Activated CD4-positive, alpha-beta T cell treated with anti-CD3 and anti-CD28 coated beads, Interleukin-2, amount 50 U/mL, for 16 hours (primary cell): ENCODE measurements at regions not wholly inside any gene's neighbourhood (a gene's known extent, or its start where the extent isn't known, plus 50 kb on each side); places are given as distances from the start of the nearest gene placed in this dataset.

ENCODE experiments used
- DNase-seq: peaks from one replicate; pipeline ENCODE4 v3.0.0-alpha.2; 2020

DNA sequence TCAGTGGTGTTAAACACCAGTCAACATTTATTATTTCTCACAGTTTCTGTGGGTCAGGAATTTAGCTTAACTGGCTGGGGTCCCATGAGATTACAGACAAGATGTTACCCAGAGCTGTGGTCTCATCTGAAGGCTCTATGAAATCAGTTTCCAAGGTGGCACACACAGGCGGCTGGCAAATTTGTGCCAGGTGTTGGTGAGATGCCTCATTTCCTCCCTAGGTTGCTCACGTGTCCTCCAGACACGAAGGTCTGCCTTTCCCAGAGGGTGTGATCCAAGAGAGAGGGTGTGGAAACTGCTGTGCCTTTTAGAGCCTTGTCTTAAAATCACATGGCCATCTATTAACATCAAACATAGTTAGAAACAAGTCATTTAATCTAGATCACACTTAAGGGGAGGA lies 209.0 kb downstream of the JCAD start:
- no peak for DNase-seq

DNA sequence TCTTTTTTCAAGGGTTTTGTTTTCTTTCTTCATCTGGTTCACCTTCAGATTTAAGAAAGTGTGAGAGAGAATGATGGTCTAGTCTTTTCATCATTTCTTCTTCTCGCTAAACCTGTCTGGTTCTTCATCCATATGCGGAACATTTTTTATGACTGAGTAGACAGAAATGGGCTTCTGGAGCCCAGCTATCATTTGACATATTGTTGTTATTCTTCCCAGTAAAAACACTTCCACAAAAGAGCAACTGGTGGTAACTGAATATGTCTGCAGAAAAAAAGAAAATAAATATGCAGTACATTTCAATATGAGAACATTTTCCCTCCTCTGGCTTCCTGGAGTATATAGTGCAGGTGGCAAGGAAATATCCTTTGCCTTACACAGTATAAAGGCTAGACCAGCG lies 209.5 kb downstream of the JCAD start:
- DNase-seq: no peak

DNA sequence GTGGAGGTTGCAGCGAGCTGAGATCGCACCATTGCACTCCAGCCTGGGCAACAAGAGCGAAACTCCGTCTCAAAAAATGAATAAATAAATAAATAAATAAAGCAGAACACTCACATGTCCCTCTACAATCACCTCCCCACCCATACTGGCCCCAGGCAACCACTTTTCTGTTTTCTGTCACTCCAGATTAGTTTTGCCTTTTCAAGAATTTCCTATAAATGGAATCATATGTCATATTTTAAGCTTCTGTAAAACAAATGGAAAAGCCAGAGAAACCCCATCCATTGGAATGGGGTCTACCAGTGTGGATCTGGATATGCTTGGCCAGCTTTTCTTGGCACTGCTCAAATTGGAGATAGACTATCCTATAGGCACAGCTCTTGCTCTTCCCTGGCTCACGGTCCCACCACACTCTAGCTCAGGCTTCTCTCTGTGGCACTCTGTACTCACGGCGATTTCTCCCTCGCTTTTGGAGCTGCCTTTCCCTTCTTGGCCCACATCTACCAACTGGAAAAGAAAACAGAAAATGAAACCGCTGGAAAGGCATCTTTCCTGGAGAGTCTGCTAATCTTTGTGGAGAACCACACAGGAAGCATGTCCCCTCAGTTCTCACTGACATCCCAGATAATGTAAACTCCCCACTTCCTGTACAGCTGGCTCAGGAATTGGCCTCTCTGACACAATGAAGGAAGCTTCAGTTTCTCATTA lies 210.1 kb downstream of the JCAD start:
- DNase-seq: no peak

DNA sequence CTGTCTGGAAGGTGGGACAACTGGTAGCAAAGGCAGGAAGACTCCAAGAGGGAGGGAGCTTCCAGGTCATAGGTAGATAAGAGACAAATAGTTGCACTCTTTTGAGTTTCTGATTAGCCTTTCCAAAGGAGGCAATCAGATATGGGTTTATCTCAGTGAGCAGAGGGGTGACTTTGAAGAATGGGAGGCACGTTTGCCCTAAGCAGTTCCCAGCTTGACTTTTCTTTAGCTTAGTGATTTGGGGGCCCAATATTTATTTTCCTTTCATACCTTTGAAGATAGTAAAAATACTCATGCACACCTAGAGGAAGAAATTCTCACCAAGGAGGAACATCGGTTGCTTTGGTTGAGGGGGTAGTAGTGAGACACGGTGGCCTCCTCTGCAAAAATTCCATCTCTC lies 212.1 kb upstream of the SVIL start:
- DNase-seq: no peak

DNA sequence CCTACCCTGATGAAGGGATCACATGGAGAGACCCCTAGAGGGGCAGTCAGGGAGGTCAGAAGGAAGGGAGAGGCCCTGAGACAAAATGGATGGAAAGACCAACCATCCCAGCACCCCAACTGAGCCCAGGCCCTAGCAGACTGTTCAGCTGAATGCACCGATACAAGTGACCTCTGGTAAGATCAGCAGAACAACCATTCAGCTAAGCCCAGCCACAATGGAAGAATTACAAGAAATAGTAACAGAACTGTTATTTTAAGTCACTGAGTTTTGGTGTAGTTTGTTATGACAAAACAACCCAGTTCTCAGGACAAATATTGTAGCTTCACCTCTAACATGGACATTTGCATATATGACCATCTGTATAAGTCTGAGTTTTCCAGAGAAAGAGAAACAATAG lies 210.4 kb upstream of the SVIL start:
- DNase-seq: no peak

DNA sequence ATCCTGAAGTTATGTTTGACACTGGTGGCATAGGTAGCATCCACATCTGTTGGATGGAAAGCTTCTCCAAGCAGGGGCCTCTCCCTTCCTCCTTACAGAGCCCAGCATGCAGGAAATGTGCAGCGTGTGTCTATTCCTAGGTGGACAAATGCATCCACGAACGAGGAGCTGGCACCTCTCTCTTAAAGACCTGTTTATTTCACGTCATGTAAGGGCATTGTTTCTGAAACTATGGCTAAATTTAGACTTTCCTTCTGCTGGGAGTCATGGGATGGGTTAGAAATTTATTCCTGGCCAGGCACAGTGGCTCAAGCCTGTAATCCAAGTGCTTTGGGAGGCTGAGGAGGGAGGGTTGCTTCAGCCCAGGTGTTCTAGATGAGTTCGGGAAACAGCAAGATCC lies 208.4 kb upstream of the SVIL start:
- DNase-seq: no peak

DNA sequence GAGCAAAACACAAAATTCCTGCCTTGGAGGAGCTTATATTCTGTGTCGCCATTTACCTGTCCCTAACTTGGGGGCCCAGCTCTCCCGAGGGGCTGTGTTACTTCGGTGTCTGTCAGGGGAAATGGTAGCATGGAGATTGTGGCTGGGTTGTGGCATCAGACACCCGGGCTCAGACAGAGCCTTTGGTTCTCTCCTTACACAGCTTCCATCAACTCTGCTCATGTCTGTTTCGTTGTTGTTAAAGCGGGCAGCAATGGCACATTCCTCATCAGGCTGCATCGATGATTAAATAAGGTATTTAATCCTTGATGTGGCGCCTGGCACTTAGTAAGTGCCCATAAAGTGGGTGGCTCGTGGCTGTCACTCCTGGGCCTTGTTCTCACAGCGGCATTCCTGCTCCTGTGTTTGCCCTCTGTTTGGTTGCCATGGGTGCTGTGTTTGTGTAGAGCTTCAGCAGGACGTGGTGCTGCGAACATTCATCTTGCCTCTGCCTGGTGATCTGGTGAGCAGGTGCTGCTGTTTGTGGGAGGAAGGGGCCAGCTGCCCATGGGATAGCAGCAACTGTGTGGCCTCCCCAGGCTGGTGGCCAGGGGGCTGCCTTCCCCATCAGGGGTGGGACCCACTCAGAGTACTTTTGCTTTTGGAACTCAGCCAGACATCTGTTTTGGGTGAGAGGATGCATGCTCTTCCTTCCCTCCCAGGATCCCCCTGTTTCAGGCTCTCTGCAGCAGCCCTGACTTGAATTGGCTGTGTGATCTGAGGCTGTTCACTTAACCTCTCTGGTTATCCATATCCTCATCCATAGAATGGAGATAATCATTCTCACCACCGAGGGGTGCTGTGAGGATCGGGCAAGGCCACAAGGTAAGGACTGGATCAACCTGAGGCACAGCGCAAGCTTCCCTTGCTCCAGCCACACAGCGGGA lies 207.2 kb upstream of the SVIL start:
- no peak for DNase-seq

DNA sequence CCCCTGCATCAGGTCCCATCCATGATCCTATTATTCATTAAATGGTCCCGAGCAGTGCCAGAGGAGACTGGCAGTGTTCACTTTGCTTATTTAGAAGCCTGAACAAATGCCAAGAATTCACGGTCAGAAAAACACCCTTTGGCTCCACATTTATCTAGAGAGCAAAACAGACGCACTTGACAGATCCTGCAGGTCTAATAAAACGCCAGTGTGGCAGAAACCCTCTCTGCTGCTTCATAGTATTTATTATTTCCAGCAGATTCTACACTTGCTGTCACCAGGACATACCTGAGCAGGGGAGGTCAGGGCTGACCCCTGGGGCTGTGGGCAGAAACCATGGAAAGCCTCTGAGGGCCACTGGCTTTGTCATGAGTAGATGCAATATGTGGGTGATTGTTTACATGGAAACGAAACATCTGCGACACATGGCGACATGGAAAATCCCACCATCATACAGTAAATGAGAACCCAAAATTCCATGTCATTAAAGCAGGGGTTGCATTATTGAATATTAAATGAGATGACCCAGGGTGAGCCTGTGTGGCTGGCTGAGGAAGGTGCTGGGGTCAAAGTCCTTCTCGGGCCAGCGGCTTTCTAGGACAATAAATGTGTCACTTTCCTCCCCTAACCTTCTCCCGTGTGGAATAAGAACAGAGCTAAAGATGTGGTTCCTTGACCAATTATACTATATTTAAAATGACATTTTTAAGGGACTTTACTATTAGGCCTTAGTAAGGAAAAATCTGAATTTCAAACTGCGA lies 205.9 kb upstream of the SVIL start:
- DNase-seq: no peak

DNA sequence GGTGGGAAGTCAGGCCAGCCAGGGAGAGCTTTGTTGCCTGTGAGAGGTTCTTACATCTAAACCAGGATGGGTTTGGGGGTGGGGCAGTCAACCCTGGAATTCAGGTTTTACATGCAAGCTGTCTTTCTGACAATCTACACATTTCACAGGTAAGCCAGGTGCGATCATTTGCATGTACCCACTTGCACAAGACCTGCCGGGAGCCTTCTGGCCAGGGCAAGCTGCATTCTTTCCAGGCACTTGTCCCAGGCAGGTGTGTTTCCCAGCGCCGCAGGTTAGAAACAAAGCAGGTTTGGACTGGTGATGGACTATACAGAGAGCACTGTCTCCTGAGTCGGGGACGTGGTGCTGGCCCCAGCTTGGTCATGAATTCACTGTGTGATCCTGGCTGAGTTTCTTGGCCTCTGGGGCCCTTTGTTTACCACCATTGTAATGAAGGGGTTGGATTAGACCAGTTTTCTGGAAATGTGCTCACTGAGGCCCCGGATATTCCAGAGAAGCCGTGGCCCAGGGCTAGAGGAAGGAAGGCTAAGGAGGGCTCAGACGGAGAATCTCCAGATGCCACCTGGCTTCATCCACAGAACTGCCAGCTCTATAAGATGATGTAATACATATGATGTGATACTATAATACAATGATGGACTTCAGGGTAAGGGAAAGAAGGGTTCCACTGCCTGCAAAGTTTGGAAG lies 205.2 kb upstream of the SVIL start:
- no peak for DNase-seq

DNA sequence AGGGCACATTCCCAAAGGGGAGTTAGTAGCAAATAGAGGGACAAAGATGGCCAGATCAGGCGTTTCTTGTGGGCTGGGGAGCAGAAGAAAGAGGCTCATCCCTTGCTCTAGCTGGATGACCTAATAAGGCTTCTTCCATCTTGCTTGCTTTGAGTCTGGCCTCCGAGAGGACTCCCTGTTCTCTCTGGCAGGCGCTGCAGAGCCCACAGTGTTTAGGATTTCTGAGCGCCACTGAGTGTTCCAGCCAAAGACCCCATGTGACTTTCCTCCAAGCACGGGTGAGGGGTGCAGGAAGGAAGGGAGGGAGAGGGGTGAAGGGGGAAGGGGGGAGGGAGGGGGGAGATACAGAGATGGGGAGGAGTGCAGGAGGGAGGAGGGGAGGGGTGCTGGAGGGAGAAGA lies 203.8 kb upstream of the SVIL start:
- no peak for DNase-seq

DNA sequence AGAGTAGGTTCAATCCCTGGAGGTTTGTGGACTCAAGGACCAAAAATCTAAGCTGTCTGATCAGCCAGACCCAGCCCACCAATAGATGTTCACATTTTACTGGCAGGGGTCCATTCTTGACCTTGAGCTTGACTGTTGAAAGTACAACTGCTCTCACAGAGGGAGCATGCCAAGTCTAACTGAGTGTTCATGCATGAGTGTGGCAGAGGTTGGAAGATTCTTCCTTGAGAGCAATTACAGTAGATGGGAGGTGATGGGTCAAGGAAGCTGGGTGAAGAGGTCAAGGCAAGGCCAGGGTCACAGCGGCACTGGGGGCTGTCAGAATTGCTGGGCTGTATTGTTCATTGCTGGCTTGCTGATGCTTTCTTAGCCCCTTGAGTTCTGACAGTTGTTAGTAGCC lies 202.8 kb upstream of the SVIL start:
- DNase-seq: no peak

DNA sequence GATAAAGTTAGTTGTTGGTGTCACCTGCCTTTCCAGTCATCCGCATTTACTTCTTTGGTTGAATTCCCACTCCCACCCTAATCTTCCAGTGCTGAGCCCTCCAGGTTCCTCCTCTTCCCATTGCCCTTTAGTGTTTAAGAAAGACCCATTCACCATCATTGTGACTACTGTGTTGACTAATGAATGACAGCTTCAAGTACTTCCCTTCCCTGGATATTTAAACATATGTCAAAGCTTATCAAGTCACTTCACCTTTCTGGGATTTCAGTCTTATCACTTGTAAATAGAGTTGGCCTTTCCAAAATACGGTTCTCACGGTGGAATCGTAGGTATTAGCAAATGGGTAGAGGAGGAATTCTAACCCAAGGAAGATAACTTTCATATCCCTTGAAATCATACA lies 201.6 kb upstream of the SVIL start:
- no peak for DNase-seq

DNA sequence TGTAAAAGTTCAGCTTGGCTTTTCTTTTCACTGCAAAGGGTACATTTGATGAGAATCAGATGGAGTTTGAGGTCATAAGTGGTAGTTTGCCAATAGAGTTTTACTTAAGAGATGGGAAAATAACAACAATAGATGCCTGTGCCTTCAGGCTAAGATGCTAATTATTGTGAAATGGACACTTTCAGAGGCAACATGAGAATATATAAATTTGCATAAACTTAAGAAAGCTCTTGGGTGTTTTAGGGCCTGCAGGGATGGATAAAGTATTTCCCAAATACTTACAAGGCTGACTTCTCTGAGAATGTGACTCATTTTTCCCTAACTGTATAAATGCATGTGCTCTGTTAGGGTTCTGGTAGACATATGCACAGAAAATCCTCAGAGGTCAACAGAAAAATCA lies 200.3 kb upstream of the SVIL start:
- no peak for DNase-seq

DNA sequence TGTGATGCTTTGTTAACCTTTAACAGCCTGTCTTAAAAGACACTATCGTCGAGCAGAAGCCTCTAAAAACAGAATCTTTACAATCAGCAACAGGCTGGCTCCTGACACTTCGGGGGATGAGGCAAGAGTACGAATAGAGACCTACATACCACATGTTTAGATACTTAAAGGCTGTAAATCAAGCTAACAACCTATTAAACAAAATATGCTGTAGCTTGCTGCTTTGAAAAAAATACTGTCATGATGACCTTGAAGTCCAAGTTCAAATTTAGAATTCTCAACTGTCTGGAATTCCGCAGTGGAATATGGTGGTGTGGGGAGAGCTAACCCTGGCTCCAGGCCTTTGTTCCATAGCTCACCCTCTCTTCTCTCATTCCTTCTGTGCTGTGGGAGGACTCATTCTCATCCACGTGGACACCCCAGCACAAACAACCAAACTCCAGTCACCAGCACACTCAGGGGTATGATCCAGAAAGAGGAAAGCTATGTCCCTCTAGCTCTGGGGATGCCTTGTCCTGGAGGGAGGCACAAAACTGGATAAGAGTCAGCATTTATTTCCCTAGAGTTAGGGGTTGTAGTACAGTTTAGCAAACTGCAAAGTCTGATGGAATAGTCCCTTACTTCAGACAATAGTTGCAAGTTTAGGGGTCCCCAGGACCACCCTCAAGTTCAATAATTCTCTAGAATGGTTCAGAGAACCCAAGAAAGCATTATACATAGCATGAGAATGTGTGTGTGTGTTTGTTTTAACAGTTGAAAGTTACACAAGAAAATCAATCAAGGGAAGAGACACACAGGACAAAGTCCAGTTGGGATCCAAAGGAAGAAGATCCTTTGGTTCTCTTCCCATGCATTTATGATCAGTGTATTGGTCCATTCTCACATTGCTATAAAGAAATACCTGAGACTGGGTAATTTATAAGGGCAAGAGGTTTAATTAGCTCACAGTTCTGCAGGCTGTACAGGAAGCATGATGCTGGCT lies 196.1 kb upstream of the SVIL start:
- no peak for DNase-seq

DNA sequence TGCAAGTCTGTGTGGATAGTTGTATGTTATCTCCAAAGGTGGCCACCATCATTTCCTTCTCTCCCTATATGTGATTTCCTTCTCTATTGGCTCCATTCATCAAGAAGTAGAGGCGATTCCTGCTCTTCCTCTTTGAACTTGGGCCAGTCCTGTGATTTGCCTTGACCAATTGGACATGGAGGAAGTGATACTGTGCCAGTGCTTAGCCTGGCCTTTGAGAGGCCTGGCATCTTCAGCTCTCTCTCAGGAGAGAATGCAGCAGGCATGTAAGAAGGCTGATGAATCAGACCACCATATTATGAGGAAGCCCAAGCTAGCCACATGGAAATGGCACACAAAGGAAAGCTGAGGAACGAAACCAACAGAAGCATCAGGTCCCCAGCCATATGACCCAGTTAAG lies 195.0 kb upstream of the SVIL start:
- no peak for DNase-seq

DNA sequence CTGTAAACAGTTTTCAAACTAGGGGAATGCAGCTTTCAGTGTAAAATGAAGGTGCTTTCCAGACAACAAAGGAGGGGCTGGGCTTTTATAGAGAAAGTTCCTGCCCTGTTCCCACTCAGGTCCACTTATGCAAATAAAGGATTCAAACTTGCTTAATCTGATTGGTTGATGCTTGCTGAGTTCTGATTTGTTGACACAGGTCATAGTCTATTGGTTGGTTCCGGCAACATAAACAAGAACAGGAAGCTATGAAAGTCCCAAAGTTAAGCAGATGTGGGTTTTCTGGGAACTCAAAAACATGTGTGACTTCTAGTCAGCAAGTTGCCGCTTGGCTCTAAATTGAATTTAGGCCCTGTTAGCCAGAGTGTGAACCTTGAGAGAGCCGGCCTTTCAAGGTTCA lies 194.2 kb upstream of the SVIL start:
- no peak for DNase-seq

DNA sequence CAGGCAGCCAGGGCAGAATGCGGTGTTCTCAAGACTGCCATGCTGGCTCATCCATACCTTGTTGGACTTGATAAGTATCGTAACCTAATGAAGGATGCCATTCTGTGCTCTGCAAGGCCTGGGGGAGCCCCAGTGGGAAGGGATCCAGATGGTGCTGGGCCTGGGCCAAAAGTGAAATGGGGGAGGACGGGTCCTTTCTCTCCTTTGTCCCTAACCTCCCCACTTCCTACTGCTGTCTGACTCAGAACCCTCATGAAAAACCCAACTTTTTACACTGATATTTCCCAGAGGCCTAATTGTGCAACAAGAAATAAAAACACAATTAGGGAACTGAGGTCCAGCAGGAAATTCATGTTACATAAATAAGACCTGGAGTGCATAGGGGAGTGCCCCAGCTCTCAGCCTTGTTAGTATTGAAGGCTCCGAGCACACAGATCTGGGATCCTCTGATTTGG lies 193.7 kb upstream of the SVIL start:
- DNase-seq: no peak

DNA sequence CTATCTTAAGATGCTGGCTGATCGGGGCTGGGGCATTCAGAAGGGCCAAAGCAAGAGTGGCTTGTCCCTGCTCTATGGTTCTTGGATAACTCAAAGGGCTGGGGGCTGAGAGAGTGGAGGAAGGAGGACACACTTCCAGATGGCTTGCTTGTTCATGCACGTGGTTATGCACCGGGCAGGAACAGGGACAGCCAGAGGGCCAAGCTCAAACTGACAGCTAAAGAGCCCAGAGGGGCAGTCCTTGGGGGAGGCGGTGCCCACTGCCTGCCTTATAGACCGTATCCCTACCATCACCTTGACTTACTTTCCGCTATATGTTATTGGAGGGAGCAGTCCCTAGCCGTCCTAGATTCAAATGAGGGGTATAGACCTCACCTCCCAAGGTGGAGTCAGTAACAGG lies 192.7 kb upstream of the SVIL start:
- DNase-seq: no peak

DNA sequence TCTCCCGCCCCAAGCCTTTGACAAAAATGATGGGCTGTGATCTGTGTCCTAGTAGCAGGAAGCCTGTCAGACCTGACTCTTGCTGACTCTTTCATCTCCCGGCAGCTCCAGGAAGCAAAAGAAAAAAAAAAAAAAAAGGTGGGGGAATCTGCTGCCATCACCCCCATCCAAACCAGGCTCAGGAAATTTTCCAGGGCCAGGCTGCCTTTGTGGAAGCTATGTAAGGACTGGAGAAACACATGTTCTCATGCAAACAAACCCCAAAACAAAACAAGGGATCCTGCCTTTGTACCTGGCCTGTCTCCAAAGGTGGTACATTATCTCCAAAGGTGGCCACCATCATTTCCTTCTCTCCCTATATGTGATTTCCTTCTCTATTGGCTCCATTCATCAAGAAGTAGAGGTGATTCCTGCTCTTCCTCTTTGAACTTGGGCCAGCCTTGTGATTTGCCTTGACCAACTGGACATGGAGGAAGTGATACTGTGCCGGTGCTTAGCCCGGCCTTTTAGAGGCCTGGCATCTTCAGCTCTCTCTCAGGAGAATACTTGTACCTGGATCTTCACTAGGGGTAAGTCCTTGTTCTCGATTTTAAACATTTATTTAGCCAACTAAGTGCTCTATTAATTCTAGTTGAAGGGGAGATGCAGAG lies 192.2 kb upstream of the SVIL start:
- no peak for DNase-seq

DNA sequence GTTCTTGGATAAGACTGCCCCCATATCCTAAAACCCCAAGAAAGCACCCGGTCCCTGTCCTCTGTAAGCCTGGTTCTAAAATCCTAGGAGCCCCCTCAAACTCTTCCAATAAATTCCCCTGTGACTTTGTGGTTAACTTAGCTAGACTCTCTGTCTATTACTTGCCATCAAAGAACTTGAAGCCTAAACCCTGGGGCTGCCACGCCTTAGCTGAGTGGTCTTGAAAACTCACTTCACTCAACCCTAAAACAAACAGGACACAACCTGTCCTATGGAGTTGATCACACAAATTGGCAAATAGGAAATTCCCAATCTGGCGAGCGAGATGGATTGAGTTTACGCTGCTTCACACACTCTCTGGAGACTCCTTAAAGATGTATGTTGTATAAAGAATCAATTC lies 191.4 kb upstream of the SVIL start:
- no peak for DNase-seq

DNA sequence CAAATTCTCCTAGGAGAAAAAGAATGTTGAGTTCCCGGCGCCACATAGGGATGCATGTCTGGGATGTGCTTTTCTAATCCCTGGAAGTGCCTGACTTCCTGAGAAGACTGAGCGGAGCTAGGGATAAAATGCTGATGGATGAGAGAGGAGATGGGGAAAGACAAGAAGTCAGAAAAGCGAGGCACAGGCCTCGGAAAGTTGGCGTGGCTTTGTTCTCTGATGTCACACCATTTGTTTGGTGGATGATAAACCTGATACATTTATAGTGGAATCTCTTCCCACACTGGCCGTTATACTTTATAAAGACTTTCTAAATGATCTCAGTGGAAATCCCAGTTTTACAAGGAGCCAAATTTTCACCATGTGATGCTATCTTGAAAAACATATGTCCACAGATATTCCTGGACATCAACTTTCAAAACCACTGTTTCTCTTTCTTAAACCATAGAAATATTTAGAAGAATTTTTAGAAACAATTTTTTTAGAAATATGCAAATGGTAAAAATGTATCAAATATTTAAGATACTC lies 188.8 kb upstream of the SVIL start:
- no peak for DNase-seq
